ENCODE measurements at regions not wholly inside any gene's neighbourhood (a gene's known extent, or its start where the extent isn't known, plus 50 kb on each side); places are given as distances from the start of the nearest gene placed in this dataset.
"Not testable (repeated sequence)": the region's sequence is repeated elsewhere in the genome, so short reads cannot be mapped to it uniquely, and the experiment has no call there.

DNA sequence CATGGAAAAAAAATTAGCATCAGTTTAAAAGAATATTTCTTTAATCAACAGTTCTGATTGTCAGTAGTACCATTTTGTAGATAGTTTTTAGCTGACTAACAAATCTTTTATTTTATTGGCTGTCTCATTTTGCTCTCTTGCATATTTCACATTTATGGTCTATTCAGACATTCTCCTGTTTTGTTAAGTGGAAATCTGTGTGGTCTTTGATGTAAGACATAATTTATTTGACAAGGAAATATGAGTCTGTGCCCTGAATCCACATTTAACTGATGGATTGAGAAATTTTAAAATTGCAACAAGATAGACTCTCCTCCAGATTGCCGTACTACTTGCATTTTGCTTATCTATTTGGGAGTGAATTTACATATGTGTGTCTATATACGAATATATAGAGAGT is 96.3 kb upstream of the ATP5MC3 start:
- DNase-seq: no peak

DNA sequence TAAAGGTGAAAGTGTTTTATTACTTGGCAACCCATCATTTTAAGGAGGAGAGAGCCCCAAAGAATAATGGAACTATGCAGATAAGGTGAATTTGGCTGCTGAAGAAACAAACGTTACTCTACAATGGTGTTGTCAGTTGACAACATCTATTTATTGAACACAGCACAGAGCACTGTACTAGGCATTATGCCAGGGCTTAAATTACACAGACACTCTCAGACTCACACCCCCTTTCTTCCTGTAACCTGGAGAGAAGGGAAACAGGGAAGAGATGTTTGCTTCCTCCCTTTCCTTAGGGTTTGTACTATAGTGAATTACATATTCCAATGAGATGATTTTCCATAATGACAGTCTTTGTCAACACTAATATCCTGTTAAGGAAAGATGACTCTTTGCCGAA is 94.0 kb upstream of the ATP5MC3 start:
- DNase-seq: no peak

GRCh38 chr2:175259164-175259563 is 77.7 kb upstream of the ATP5MC3 start:
- no peak for DNase-seq

- DNase-seq: no peak
Measured at GRCh38 chr2:175256806-175257585, 75.5 kb upstream of the ATP5MC3 start.

DNA sequence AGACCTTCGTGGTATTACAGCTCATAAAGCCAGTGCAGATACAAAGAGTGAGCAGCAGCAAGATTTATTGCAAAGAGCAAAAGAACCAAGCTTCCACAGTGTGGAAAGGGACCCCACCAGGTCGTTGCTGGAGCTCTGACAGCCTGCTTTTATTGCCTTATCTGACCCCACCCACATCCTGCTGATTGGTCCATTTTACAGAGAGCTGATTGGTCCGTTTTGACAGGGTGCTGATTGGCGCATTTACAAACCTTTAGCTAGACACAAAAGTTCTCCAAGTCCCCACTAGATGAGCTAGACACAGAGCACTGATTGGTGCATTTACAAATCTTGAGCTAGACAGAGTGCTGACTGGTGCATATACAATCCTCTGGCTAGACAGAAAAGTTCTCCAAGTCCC is 74.9 kb upstream of the ATP5MC3 start:
- not testable (repeated sequence) for DNase-seq

- DNase-seq: no peak
Measured at GRCh38 chr2:175253871-175254270, 72.4 kb upstream of the ATP5MC3 start.

- DNase-seq: peak in 2 of 56 donors; percentile 1 to 2
Measured at GRCh38 chr2:175251425-175252041, 70.0 kb upstream of the ATP5MC3 start.

- no peak for DNase-seq
Measured at GRCh38 chr2:175247159-175247558, 65.6 kb upstream of the ATP5MC3 start.

DNA sequence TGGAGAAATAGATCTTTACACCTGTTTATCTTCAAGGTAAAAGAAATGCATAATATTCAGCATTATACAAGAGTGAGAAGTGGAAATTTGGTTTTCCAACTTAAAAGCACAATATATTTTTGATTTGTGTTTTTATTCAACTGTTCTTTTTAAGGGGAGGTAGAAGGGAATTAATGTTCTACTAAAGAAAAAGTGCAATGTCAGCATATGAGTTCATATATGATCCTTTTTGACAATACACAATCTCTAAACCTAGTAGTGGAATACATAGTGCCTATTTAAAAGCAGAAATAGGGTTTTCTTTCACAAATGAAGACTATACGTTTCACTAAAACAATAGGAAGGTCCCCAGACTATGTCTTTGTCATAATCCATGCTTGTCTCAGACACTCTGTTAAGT is 63.2 kb upstream of the ATP5MC3 start:
- no peak for DNase-seq

- no peak for DNase-seq
Measured at GRCh38 chr2:175241691-175242090, 60.2 kb upstream of the ATP5MC3 start.

DNA sequence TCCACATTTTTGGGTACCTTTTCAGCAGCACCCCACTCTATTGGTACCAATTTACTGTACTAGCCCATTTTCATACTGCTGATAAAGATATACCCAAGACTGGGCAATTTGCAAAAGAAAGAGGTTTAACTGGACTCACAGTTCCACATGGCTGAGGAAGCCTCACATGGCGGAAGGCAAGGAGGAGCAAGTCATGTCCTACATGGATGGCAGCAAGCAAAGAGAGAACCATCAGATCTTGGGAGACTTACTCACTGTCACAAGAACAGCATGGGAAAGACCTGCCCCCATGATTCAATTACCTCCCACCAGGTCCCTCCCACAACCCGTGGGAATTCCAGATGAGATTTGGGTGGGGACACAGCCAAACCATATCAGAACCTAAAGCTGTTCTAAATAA is 58.5 kb upstream of the ATP5MC3 start:
- not testable (repeated sequence) for DNase-seq

DNA sequence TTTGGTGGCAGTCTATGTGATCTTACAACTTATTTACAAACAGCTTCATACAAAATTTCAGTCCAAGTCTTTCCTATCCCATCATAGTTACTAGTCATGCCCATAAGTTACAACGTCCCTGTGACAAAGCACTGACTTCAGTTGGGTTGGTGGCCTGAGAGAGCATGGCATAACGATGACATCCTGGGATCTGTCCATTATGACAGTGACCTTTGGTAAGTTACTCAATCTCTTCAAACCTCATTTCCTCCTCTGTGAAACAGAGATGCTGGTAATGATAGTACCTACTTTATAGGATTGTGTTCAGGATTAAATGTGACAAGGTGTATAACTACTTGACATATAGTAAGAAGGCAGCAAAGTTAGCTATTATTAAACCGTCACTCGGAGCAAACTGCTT is 55.4 kb upstream of the ATP5MC3 start:
- no peak for DNase-seq

GRCh38 chr2:175234650-175235049 is 53.1 kb upstream of the ATP5MC3 start:
- no peak for DNase-seq

GRCh38 chr2:175234153-175234552 is 52.6 kb upstream of the ATP5MC3 start:
- DNase-seq: no peak

- no peak for DNase-seq
Measured at GRCh38 chr2:175233135-175233719, 51.7 kb upstream of the ATP5MC3 start.

Data from nucleus accumbens (tissue), 56 donors.